Neural cell (in vitro differentiated cells): ENCODE measurements at regions not wholly inside any gene's neighbourhood (a gene's known extent, or its start where the extent isn't known, plus 50 kb on each side); places are given as distances from the start of the nearest gene placed in this dataset.

Experiments used
- H2AFZ ChIP-seq: fragments of 200-600, 300-800 bp; sonication (generic), shearing (Covaris generic); 2 replicates; pipeline ENCODE4 v1.6.0; 2014; ENCODE audit warnings: low read depth, mild to moderate bottlenecking, antibody characterized with exemption, low read length, moderate library complexity
- H3F3A ChIP-seq: fragments of 200-600 bp; shearing (Covaris generic); 2 replicates; pipeline ENCODE4 v1.6.1; 2016; ENCODE audit warnings: mild to moderate bottlenecking, moderate library complexity, mixed read lengths, antibody characterized with exemption, low read length; ENCODE audit not compliant: insufficient read depth, poor library complexity, severe bottlenecking
- H3K27ac ChIP-seq: fragments of 200-600, 300-800 bp; sonication (generic), shearing (Covaris generic); 2 replicates; pipeline ENCODE4 v1.5.1; 2014; ENCODE audit warnings: mild to moderate bottlenecking, low read length, moderate library complexity
- H3K27me3 ChIP-seq: fragments of 300-800, 200-600 bp; sonication (generic), shearing (Covaris generic); 2 replicates; pipeline ENCODE4 v1.6.0; 2014; ENCODE audit warnings: mild to moderate bottlenecking, low read depth, low read length, moderate library complexity; ENCODE audit not compliant: insufficient read depth
- H3K36me3 ChIP-seq: fragments of 300-800, 200-600 bp; sonication (generic), shearing (Covaris generic); 2 replicates; pipeline ENCODE4 v1.5.1; 2014; ENCODE audit warnings: mild to moderate bottlenecking, antibody characterized with exemption, low read length, moderate library complexity; ENCODE audit not compliant: insufficient read depth
- H3K4me2 ChIP-seq: fragments of 300-800, 200-600 bp; sonication (generic), shearing (Covaris generic); 2 replicates; pipeline ENCODE4 v1.6.0; 2014; ENCODE audit warnings: mild to moderate bottlenecking, low read length
- H3K4me3 ChIP-seq: fragments of 300-800, 200-600 bp; sonication (generic), shearing (Covaris generic); 2 replicates; pipeline ENCODE4 v1.5.1; 2014; ENCODE audit warnings: mild to moderate bottlenecking, low read length, moderate library complexity
- H3K79me2 ChIP-seq: fragments of 200-600 bp; shearing (Covaris generic); replicated peaks from 2 replicates; pipeline ENCODE4 v1.6.0; 2014; ENCODE audit warnings: mild to moderate bottlenecking, low read length, moderate library complexity; ENCODE audit not compliant: insufficient read depth
- H3K9ac ChIP-seq: fragments of 300-800, 200-600 bp; sonication (generic), shearing (Covaris generic); 2 replicates; pipeline ENCODE4 v1.6.1; 2016; ENCODE audit warnings: mild to moderate bottlenecking, low read length, mixed read lengths
- H3K9me2 ChIP-seq: fragments of 200-600 bp; shearing (Covaris generic); 2 replicates; pipeline ENCODE4 v1.6.1; 2016; ENCODE audit warnings: mild to moderate bottlenecking, low read length, mixed read lengths; ENCODE audit not compliant: insufficient read depth
- H3K9me3 ChIP-seq: fragments of 200-600, 300-800 bp; sonication (generic), shearing (Covaris generic); 2 replicates; pipeline ENCODE4 v1.6.1; 2016; ENCODE audit warnings: mild to moderate bottlenecking, mixed run types, low read length, moderate library complexity, mixed read lengths
- H4K20me1 ChIP-seq: fragments of 200-600 bp; shearing (Covaris generic); 2 replicates; pipeline ENCODE4 v1.6.1; 2016; ENCODE audit warnings: mild to moderate bottlenecking, mixed run types; ENCODE audit not compliant: insufficient read depth
- CTCF ChIP-seq: fragments of 450-650 bp; IDR thresholded peaks from 2 replicates; pipeline ENCODE4 v1.5.1; 2014; ENCODE audit warnings: antibody characterized with exemption, mild to moderate bottlenecking, moderate library complexity; ENCODE audit not compliant: poor library complexity, severe bottlenecking
- EP300 ChIP-seq: fragments of 450-650 bp; conservative IDR thresholded peaks from 2 replicates; pipeline ENCODE4 v1.6.1; 2014; ENCODE audit warnings: antibody characterized with exemption, mild to moderate bottlenecking, moderate library complexity; ENCODE audit not compliant: poor library complexity, severe bottlenecking
- EZH2 ChIP-seq: fragments of 200-600, 300-800 bp; shearing (Covaris generic), sonication (generic); IDR thresholded peaks from 2 replicates; pipeline ENCODE4 v1.6.1; 2014; ENCODE audit warnings: antibody characterized with exemption, low read length, borderline replicate concordance, mild to moderate bottlenecking; ENCODE audit not compliant: insufficient read depth, poor library complexity, severe bottlenecking
- MXI1 ChIP-seq: fragments of 450-650 bp; conservative IDR thresholded peaks from 2 replicates; pipeline ENCODE4 v1.6.1; 2014; ENCODE audit warnings: antibody characterized with exemption, mild to moderate bottlenecking; ENCODE audit not compliant: poor library complexity, severe bottlenecking
- POLR2AphosphoS5 ChIP-seq: IDR thresholded peaks from 2 replicates; pipeline ENCODE4 v1.6.1; 2012
- RAD21 ChIP-seq: fragments of 450-650 bp; conservative IDR thresholded peaks from 2 replicates; pipeline ENCODE4 v1.6.1; 2014; ENCODE audit warnings: antibody characterized with exemption, mild to moderate bottlenecking, moderate library complexity
- SMC3 ChIP-seq: fragments of 450-650 bp; conservative IDR thresholded peaks from 2 replicates; pipeline ENCODE4 v1.6.1; 2014; ENCODE audit warnings: antibody characterized with exemption, mild to moderate bottlenecking, moderate library complexity; ENCODE audit not compliant: poor library complexity
- TAF1 ChIP-seq: IDR thresholded peaks from 2 replicates; pipeline ENCODE4 v1.6.1; 2012; ENCODE audit warnings: low read depth
- TF ChIP-seq, protein P1 (sequence below): IDR thresholded peaks from 2 replicates; pipeline ENCODE4 v1.6.1; 2012; ENCODE audit warnings: borderline replicate concordance

GRCh38 chr6:145212813-145213212 lies 522.5 kb downstream of the EPM2A start:
- H4K20me1 ChIP-seq = no peaks in the 10 kb centered on the region
- H3K4me2 ChIP-seq = no peak overlapping the region
- no peak overlapping the region for H3K4me3 ChIP-seq
- no peaks in the 10 kb centered on the region for H3F3A ChIP-seq
- TF ChIP-seq MXI1 = no peak
- TF ChIP-seq EZH2 = no peak
- no peak for TF ChIP-seq POLR2AphosphoS5
- TF ChIP-seq SMC3 = no peak
- no peak for TF ChIP-seq CTCF
- no peak overlapping the region for H3K27ac ChIP-seq
- H3K9me2 ChIP-seq = no peaks in the 10 kb centered on the region
- no peaks in the 10 kb centered on the region for H3K36me3 ChIP-seq
- no peaks in the 10 kb centered on the region for H3K9me3 ChIP-seq
- no peak overlapping the region for H2AFZ ChIP-seq
- H3K9ac ChIP-seq = no peak overlapping the region
- no peaks in the 10 kb centered on the region for H3K79me2 ChIP-seq
- H3K27me3 ChIP-seq = no peaks in the 10 kb centered on the region

DNA sequence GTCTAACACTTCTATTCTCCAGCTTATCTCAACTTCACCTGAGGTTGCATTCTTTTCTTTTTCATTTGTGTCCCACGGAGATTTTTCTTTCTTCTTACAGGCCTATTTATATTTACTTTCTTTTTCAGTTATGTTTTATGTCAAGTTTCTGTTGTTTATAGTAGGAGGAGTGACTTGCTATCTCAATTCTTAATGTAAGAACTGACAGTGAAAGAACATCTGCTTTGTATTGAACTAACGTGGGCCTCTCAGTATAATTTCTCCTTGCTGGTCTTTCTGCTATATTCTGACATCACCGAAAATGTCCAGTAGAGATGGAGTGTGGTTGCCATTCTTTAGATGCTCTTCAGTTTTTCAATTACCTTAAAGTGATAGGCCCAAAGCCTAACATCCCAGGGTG lies 521.7 kb downstream of the EPM2A start:
- H4K20me1 ChIP-seq = no peaks in the 10 kb centered on the region
- no peaks in the 10 kb centered on the region for H3K36me3 ChIP-seq
- H2AFZ ChIP-seq = no peak overlapping the region
- no peaks in the 10 kb centered on the region for H3K9me3 ChIP-seq
- H3K27ac ChIP-seq = no peak overlapping the region
- no peaks in the 10 kb centered on the region for H3K79me2 ChIP-seq
- H3K27me3 ChIP-seq = no peaks in the 10 kb centered on the region
- no peaks in the 10 kb centered on the region for H3K9me2 ChIP-seq
- TF ChIP-seq EP300 (no peak), MXI1 (no peak), POLR2AphosphoS5 (no peak), RAD21 (no peak), EZH2 (no peak), TAF1 (no peak), SMC3 (no peak), CTCF (no peak)
- TF ChIP-seq, protein P1, sequence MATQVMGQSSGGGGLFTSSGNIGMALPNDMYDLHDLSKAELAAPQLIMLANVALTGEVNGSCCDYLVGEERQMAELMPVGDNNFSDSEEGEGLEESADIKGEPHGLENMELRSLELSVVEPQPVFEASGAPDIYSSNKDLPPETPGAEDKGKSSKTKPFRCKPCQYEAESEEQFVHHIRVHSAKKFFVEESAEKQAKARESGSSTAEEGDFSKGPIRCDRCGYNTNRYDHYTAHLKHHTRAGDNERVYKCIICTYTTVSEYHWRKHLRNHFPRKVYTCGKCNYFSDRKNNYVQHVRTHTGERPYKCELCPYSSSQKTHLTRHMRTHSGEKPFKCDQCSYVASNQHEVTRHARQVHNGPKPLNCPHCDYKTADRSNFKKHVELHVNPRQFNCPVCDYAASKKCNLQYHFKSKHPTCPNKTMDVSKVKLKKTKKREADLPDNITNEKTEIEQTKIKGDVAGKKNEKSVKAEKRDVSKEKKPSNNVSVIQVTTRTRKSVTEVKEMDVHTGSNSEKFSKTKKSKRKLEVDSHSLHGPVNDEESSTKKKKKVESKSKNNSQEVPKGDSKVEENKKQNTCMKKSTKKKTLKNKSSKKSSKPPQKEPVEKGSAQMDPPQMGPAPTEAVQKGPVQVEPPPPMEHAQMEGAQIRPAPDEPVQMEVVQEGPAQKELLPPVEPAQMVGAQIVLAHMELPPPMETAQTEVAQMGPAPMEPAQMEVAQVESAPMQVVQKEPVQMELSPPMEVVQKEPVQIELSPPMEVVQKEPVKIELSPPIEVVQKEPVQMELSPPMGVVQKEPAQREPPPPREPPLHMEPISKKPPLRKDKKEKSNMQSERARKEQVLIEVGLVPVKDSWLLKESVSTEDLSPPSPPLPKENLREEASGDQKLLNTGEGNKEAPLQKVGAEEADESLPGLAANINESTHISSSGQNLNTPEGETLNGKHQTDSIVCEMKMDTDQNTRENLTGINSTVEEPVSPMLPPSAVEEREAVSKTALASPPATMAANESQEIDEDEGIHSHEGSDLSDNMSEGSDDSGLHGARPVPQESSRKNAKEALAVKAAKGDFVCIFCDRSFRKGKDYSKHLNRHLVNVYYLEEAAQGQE = no peak
- H3K4me3 ChIP-seq = no peak overlapping the region
- no peak overlapping the region for H3K4me2 ChIP-seq
- H3K9ac ChIP-seq = no peak overlapping the region
- H3F3A ChIP-seq = no peaks in the 10 kb centered on the region
